Lower leg skin (tissue), 4 donors: ENCODE measurements at regions not wholly inside any gene's neighbourhood (a gene's known extent, or its start where the extent isn't known, plus 50 kb on each side); places are given as distances from the start of the nearest gene placed in this dataset.

Experiments
- DNase-seq, 2 donors: peaks; one replicate each; pipeline ENCODE4 v3.0.0-alpha.2; 2019; ENCODE audit warnings: low spot score in 2 of 2
- H3K4me3 ChIP-seq: fragments of 200-600 bp; sonication (generic); 2 replicates; pipeline ENCODE4 v1.5.1; 2017; ENCODE audit warnings: mild to moderate bottlenecking, low read depth; ENCODE audit not compliant: poor library complexity, severe bottlenecking
- POLR2A ChIP-seq, 2 donors: fragments of 450-650 bp; IDR thresholded peaks; one replicate each; pipeline ENCODE4 v1.6.1; 2016 to 2017; ENCODE audit warnings: antibody characterized with exemption in 2 of 2, mild to moderate bottlenecking in 1 of 2, moderate library complexity in 1 of 2
- WGBS, 2 donors: methylation state at CpG; one replicate each; pipeline ENCODE4 v1.1.5; 2018; 5-methylcytosine and 5-hydroxymethylcytosine counted together
- intact Hi-C: fragments of 100-400 bp; cut with DNase I; formaldehyde crosslinking; loops from one replicate; pipeline ENCODE4 v1.15.0; 2023; ENCODE audit warnings: low total_unique reads
- TF ChIP-seq, protein P1 (sequence below), 3 donors: fragments of 450-650 bp; IDR thresholded peaks; one replicate each; pipeline ENCODE4 v1.5.1; 2016; ENCODE audit warnings: antibody characterized with exemption in 3 of 3, mild to moderate bottlenecking in 3 of 3, moderate library complexity in 2 of 3

DNA sequence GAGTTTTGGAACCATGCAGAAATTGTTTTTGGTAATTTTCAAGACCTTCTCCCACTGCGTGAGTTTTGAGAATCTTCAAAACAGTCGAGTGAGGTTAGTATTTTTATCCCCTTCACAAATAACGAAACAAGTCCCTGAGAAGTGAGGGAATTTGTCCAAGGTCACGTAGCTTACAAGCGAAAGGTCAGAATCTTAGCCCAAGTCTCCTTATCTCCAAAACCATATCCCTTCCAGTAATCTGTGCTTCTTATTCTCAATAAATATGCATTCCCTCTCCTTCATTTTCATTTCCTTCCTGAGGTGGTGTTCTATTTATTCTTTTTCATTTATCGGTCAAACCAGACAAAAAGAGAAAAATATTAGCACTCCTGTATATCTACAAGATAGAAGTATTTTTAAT lies 163.6 kb downstream of the MREG start:
- no peak overlapping the region for H3K4me3 ChIP-seq
- TF ChIP-seq POLR2A (IDR thresholded peaks at IDR 0.05) = no peak
- TF ChIP-seq, protein P1, sequence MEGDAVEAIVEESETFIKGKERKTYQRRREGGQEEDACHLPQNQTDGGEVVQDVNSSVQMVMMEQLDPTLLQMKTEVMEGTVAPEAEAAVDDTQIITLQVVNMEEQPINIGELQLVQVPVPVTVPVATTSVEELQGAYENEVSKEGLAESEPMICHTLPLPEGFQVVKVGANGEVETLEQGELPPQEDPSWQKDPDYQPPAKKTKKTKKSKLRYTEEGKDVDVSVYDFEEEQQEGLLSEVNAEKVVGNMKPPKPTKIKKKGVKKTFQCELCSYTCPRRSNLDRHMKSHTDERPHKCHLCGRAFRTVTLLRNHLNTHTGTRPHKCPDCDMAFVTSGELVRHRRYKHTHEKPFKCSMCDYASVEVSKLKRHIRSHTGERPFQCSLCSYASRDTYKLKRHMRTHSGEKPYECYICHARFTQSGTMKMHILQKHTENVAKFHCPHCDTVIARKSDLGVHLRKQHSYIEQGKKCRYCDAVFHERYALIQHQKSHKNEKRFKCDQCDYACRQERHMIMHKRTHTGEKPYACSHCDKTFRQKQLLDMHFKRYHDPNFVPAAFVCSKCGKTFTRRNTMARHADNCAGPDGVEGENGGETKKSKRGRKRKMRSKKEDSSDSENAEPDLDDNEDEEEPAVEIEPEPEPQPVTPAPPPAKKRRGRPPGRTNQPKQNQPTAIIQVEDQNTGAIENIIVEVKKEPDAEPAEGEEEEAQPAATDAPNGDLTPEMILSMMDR (IDR thresholded peaks at IDR 0.05) = no peak
- DNase-seq = no peak
- intact Hi-C loops = no loop called here
- WGBS, 2 donors = 88 to 91% methylated on average over 6 of the region's 6 CpGs

DNA sequence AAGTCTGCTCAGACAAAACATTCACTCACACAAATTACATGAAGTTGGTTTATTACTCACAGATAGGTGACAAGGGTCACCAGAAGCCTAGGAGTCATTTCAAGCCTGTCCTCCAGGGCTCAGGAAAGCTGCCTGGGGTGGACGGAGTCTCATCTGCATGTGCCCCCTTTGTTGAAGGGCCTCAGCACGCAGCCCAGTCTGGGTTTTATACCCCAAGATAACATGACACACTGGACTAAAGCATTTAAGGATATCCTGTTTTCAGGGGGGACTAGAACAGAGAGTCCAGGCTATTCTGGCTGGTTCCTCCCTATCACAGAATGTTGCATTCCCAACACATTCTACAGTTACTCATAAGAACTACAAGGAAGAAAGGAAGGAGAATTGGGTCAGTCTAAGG lies 164.7 kb downstream of the MREG start:
- no peak for DNase-seq
- no peak overlapping the region for H3K4me3 ChIP-seq
- WGBS, 2 donors = 70 to 92% methylated on average over 2 of the region's 2 CpGs
- TF ChIP-seq, protein P1 (IDR thresholded peaks at IDR 0.05) = no peak
- no peak for TF ChIP-seq POLR2A (IDR thresholded peaks at IDR 0.05)
- intact Hi-C loops = no loop called here

GRCh38 chr2:215848146-215848545 lies 165.2 kb downstream of the MREG start:
- H3K4me3 ChIP-seq = no peak overlapping the region
- 75 to 96% methylated on average over 3 of the region's 3 CpGs for WGBS, 2 donors
- no peak for TF ChIP-seq POLR2A (IDR thresholded peaks at IDR 0.05)
- TF ChIP-seq, protein P1 (IDR thresholded peaks at IDR 0.05) = no peak
- DNase-seq = no peak
- intact Hi-C loops = no loop called here

GRCh38 chr2:215847718-215848117 lies 165.6 kb downstream of the MREG start:
- 93 to 97% methylated on average over 6 of the region's 6 CpGs for WGBS, 2 donors
- DNase-seq = no peak
- H3K4me3 ChIP-seq = no peak overlapping the region
- intact Hi-C loops = no loop called here
- TF ChIP-seq POLR2A (IDR thresholded peaks at IDR 0.05) = no peak

DNA sequence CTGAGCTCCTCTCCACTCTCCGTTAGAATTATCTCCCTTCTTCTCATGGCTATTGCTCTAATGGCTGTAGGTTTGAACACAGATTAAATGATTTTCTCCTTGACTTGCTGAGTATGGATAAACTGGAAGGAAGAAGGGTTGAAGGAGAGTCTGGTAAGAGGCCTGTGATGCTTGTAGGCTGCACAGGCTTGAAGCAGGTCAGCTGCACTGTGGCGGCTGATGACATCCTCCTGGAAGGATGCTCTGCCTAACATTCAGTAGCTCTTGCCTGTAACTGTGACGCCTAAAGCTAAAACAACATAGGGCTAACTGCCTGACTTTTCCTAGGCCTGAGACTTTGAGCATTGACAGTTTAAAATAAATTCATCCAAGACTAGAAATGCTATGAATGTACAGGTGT lies 166.3 kb downstream of the MREG start:
- TF ChIP-seq, protein P1 (IDR thresholded peaks at IDR 0.05) = no peak
- TF ChIP-seq POLR2A (IDR thresholded peaks at IDR 0.05) = no peak
- no peak for DNase-seq
- 83 to 93% methylated on average over 3 of the region's 3 CpGs for WGBS, 2 donors
- intact Hi-C loops = no loop called here
- no peak overlapping the region for H3K4me3 ChIP-seq

- WGBS, 2 donors = 77 to 82% methylated on average over 8 of the region's 8 CpGs
- no peak overlapping the region for H3K4me3 ChIP-seq
- no peak for TF ChIP-seq POLR2A (IDR thresholded peaks at IDR 0.05)
- TF ChIP-seq, protein P1 (IDR thresholded peaks at IDR 0.05) = no peak
- intact Hi-C loops = no loop called here
- DNase-seq = no peak
Observed at GRCh38 chr2:215845839-215846586, 167.3 kb downstream of the MREG start.
